ENCODE measurements at regions not wholly inside any gene's neighbourhood (a gene's known extent, or its start where the extent isn't known, plus 50 kb on each side); places are given as distances from the start of the nearest gene placed in this dataset.

DNA sequence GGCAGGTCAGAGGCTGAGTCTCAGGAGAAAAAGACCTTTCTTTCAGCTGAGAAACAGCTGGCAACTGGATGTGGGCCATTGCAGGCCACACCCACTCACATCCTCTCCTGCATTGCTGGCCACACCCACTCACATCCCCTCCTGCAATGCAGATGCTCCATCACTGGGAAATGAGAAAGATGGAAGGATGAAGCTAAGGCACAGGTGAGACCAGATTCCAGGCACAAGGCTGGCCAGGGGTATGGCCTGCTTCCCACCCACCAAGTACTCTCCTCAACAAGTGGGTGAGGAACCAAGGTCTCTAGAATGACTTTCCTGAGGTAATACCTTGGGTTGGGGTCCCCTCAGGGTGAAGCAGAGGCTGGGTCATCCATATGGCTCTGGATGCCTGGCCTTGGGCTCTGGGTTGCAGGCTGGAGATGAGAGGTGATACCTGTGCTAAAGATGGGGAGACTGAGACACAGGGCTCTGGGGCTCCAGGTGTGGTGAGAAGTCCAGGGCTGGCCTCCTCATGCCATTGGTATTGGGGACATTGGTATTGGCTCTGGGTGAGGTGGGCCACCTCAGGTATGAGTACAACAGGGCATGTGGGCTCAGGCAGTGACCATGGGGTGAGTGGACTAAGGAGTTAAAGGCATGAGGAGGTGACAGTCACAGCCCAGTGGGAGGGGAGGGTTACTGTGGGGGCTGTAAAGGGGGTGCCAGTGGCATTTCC is 1726.8 kb downstream of the TP53TG3F start:
- TF ChIP-seq EZH2phosphoT487 (IDR thresholded peaks at IDR 0.05; ENCODE audit: low read depth) = no peak
- TF ChIP-seq, protein P1, sequence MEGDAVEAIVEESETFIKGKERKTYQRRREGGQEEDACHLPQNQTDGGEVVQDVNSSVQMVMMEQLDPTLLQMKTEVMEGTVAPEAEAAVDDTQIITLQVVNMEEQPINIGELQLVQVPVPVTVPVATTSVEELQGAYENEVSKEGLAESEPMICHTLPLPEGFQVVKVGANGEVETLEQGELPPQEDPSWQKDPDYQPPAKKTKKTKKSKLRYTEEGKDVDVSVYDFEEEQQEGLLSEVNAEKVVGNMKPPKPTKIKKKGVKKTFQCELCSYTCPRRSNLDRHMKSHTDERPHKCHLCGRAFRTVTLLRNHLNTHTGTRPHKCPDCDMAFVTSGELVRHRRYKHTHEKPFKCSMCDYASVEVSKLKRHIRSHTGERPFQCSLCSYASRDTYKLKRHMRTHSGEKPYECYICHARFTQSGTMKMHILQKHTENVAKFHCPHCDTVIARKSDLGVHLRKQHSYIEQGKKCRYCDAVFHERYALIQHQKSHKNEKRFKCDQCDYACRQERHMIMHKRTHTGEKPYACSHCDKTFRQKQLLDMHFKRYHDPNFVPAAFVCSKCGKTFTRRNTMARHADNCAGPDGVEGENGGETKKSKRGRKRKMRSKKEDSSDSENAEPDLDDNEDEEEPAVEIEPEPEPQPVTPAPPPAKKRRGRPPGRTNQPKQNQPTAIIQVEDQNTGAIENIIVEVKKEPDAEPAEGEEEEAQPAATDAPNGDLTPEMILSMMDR (IDR thresholded peaks at IDR 0.05; ENCODE audit: low read depth, low read length) = no peak
- H2AFZ ChIP-seq (ENCODE audit: low read depth, low read length) = no peak overlapping the region
- no peaks in the 10 kb centered on the region for H4K20me1 ChIP-seq (ENCODE audit: insufficient read depth, low read length)
- H3K27ac ChIP-seq (ENCODE audit: low read length) = no peak overlapping the region
- no peak overlapping the region for H3K9ac ChIP-seq (ENCODE audit: low read length)
- no peaks in the 10 kb centered on the region for H3K79me2 ChIP-seq (ENCODE audit: low read length)
- H3K9me3 ChIP-seq (ENCODE audit: insufficient read depth, low read length) = no peaks in the 10 kb centered on the region
- H3K4me1 ChIP-seq (ENCODE audit: low read length) = no peaks in the 10 kb centered on the region
- no peaks in the 10 kb centered on the region for H3K27me3 ChIP-seq (ENCODE audit: low read depth, low read length)
- no peaks in the 10 kb centered on the region for H3K36me3 ChIP-seq (replicated peaks; ENCODE audit: low read depth, low read length)
- no peak overlapping the region for H3K4me3 ChIP-seq (ENCODE audit: low read length)
- H3K4me2 ChIP-seq (ENCODE audit: low read length) = no peak overlapping the region

DNA sequence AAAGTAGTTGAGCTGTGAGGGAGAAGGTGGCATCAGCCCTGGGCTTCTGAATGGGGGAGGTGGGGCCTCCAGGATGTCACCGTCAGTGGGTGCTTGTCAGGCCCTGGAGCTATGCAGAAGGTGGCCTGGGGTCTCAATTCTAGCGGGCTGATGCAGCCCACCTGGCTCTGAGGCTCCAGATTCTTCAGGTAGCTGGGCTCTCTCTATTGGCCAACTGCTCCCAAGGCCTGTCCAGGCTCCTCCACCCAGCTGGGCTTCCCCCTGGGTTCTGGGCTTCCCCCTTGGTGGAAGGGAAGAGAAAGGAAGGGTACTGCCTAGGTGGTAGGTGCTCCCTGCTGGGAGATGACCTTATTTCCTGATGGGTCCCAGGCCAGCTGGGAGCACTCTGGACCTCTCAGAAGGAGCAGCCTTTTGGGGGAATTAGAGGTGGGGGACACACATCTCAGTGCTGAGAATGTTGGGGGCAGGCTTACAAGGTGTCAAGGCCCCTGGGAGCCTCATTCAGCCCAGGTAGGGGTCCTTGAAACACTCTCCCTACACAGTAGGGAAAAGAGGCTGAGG is 1728.3 kb downstream of the TP53TG3F start:
- H4K20me1 ChIP-seq (ENCODE audit: insufficient read depth, low read length) = no peaks in the 10 kb centered on the region
- H3K36me3 ChIP-seq (replicated peaks; ENCODE audit: low read depth, low read length) = no peaks in the 10 kb centered on the region
- no peak overlapping the region for H2AFZ ChIP-seq (ENCODE audit: low read depth, low read length)
- TF ChIP-seq EZH2phosphoT487 (IDR thresholded peaks at IDR 0.05; ENCODE audit: low read depth) = no peak
- TF ChIP-seq, protein P1 (IDR thresholded peaks at IDR 0.05; ENCODE audit: low read depth, low read length) = no peak
- no peaks in the 10 kb centered on the region for H3K79me2 ChIP-seq (ENCODE audit: low read length)
- H3K9me3 ChIP-seq (ENCODE audit: insufficient read depth, low read length) = no peaks in the 10 kb centered on the region
- no peak overlapping the region for H3K27ac ChIP-seq (ENCODE audit: low read length)
- H3K4me1 ChIP-seq (ENCODE audit: low read length) = no peaks in the 10 kb centered on the region
- no peak overlapping the region for H3K4me2 ChIP-seq (ENCODE audit: low read length)
- no peak overlapping the region for H3K9ac ChIP-seq (ENCODE audit: low read length)
- no peaks in the 10 kb centered on the region for H3K27me3 ChIP-seq (ENCODE audit: low read depth, low read length)
- H3K4me3 ChIP-seq (ENCODE audit: low read length) = no peak overlapping the region

DNA sequence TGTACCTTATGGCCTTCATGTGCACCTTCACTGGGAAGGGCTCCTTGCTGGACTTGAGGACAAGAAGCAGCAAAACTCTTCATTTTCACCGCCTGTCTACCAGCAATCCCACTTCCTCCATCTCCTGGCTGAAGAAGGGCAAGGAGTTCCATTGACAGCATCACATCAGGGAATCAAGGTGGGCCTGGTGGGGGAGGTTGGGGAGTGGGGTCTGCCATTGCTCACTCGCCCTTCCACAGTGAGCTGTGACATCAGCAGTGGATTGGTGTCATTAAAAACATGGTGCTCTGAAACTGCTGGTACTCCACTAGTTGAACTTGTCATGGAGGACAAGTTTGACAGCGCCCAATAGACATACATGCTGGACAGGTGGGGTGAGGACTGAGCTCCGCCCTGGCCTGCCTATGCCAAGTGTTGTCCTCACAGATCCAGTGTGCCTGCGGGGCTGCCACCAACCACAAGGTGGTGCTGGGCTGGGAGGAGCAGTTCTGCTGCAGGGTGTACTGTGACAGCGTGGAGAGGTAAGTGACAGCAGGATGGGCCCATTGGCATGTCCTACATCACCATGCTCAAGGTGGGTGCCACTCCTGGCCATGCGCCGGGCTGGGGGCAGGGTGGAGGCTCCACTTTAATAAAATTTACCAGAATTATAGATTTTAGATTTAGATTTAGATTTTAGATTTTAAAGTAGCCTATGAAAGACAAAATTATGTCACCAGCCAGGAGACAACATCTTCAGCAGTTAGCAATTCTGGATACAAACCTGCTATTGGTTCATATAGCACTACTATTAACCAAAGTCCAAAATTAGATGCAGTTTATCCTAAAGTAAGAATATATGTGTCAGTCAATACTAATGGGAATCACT is 1729.1 kb downstream of the TP53TG3F start:
- Histone ChIP-seq H3K79me2 (ENCODE audit: low read length) (no peaks in the 10 kb centered on the region), H3K27me3 (ENCODE audit: low read depth, low read length) (no peaks in the 10 kb centered on the region), H3K27ac (ENCODE audit: low read length) (no peak overlapping the region), H3K9ac (ENCODE audit: low read length) (no peak overlapping the region), H3K4me1 (ENCODE audit: low read length) (no peaks in the 10 kb centered on the region), H3K4me2 (ENCODE audit: low read length) (no peak overlapping the region), H3K4me3 (ENCODE audit: low read length) (no peak overlapping the region), H3K36me3 (replicated peaks; ENCODE audit: low read depth, low read length) (no peaks in the 10 kb centered on the region), H4K20me1 (ENCODE audit: insufficient read depth, low read length) (no peaks in the 10 kb centered on the region), H3K9me3 (ENCODE audit: insufficient read depth, low read length) (no peaks in the 10 kb centered on the region), H2AFZ (ENCODE audit: low read depth, low read length) (no peak overlapping the region)
- TF ChIP-seq EZH2phosphoT487 (IDR thresholded peaks at IDR 0.05; ENCODE audit: low read depth) = no peak
- TF ChIP-seq, protein P1 (IDR thresholded peaks at IDR 0.05; ENCODE audit: low read depth, low read length) = peak; percentile 32

DNA sequence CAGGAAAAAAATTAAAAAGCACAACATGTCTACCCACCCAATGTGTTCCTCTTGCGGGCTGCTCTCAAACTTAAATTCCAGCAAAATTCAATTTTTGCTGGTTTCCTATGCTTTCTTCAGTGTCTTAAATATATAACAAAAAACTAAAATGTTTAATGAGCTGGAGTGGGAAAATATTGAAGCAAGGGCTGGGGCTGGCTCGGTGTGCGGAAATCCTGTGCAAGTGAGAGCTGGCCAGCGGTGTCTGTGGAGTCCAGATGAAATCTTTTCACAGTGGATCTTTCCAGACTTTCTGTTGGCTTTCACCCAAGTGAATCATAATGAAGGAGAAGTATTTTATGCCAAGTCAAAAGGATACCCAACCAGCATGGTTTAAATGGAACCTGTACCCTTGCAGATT is 1733.6 kb downstream of the TP53TG3F start:
- H3K9me3 ChIP-seq (ENCODE audit: insufficient read depth, low read length) = no peaks in the 10 kb centered on the region

More for the DNA sequence above, 1733.6 kb downstream of the TP53TG3F start:
- no peaks in the 10 kb centered on the region for H3K27me3 ChIP-seq (ENCODE audit: low read depth, low read length)
- H3K4me1 ChIP-seq (ENCODE audit: low read length) = no peaks in the 10 kb centered on the region
- H3K79me2 ChIP-seq (ENCODE audit: low read length) = no peaks in the 10 kb centered on the region
- H4K20me1 ChIP-seq (ENCODE audit: insufficient read depth, low read length) = no peaks in the 10 kb centered on the region
- TF ChIP-seq, protein P1 (IDR thresholded peaks at IDR 0.05; ENCODE audit: low read depth, low read length) = no peak
- no peak for TF ChIP-seq EZH2phosphoT487 (IDR thresholded peaks at IDR 0.05; ENCODE audit: low read depth)
- H3K27ac ChIP-seq (ENCODE audit: low read length) = no peak overlapping the region
- H3K4me2 ChIP-seq (ENCODE audit: low read length) = no peak overlapping the region
- no peak overlapping the region for H2AFZ ChIP-seq (ENCODE audit: low read depth, low read length)
- H3K36me3 ChIP-seq (replicated peaks; ENCODE audit: low read depth, low read length) = no peaks in the 10 kb centered on the region
- no peak overlapping the region for H3K4me3 ChIP-seq (ENCODE audit: low read length)
- no peak overlapping the region for H3K9ac ChIP-seq (ENCODE audit: low read length)

Data from OCI-LY3 (cell line).